ENCODE measurements at regions not wholly inside any gene's neighbourhood (a gene's known extent, or its start where the extent isn't known, plus 50 kb on each side); places are given as distances from the start of the nearest gene placed in this dataset.

DNA sequence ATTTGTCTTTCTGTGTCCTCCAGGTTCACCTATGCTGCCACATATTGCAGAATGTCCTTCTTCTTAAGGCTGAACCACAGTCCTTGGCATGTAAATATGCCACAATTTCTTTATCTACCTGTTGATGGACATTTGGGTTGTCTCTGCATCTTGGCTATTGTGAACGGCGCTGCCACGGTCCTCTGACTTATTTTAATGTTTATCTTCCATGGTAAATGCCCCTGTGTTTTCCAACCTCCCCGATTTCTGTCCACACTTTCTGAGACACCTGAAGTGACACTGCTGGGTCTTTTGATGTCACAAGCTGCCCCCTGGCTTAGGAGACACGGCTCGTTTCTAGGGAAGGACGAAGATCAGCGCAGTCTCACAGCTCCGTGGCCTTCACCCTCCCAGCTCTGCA, 128.3 kb upstream of the PDE10A start:
- no peak for DNase-seq
- no peaks in the 10 kb centered on the region for H3K36me3 Mint-ChIP-seq (ENCODE audit: unreplicated experiment)
- H3K27ac Mint-ChIP-seq (ENCODE audit: unreplicated experiment) = no peak overlapping the region
- H3K4me3 Mint-ChIP-seq (ENCODE audit: unreplicated experiment) = no peak overlapping the region
- peaks cover 1% of the 10 kb centered on the region for H3K9me3 Mint-ChIP-seq (ENCODE audit: unreplicated experiment)
- peaks cover 4% of the 10 kb centered on the region for H3K27me3 Mint-ChIP-seq (ENCODE audit: unreplicated experiment)
- H3K4me1 Mint-ChIP-seq (ENCODE audit: low read depth, unreplicated experiment) = peaks cover 5% of the 10 kb centered on the region
- TF ChIP-seq CTCF (IDR thresholded peaks at IDR 0.05; ENCODE audit: partially characterized antibody, unreplicated experiment) = no peak

- Mint-ChIP-seq H3K27me3 (ENCODE audit: unreplicated experiment) (no peaks in the 10 kb centered on the region), H3K9me3 (ENCODE audit: unreplicated experiment) (no peaks in the 10 kb centered on the region), H3K4me3 (ENCODE audit: unreplicated experiment) (no peak overlapping the region), H3K36me3 (ENCODE audit: unreplicated experiment) (peaks cover 8% of the 10 kb centered on the region), H3K27ac (ENCODE audit: unreplicated experiment) (no peak overlapping the region), H3K4me1 (ENCODE audit: low read depth, unreplicated experiment) (no peaks in the 10 kb centered on the region)
- TF ChIP-seq CTCF (IDR thresholded peaks at IDR 0.05; ENCODE audit: partially characterized antibody, unreplicated experiment) = no peak
- DNase-seq = no peak
Measured at GRCh38 chr6:165782812-165783211, 119.8 kb upstream of the PDE10A start.

DNA sequence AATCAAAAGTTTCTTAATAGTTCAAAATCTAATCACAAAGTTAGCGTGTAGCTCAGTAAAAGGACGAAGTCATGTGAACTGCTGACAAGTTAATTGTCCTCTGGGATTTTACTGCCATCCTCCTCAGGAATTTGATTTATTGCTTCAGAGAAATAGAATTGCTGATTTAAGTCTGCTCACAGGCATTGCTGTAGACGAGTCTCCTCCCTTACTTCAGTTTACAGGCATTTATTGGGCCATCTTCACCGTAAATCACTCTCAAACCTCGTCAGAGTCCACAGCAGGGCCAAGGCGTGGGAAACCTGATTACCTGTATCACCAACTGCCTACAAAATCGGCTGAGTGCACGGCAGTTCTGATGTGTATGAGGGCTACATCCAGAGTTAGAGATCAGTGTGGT, 119.1 kb upstream of the PDE10A start:
- no peak for DNase-seq
- Mint-ChIP-seq H3K27me3 (ENCODE audit: unreplicated experiment) (peaks cover 2% of the 10 kb centered on the region), H3K36me3 (ENCODE audit: unreplicated experiment) (peaks cover 8% of the 10 kb centered on the region), H3K4me3 (ENCODE audit: unreplicated experiment) (no peak overlapping the region), H3K27ac (ENCODE audit: unreplicated experiment) (no peak overlapping the region), H3K9me3 (ENCODE audit: unreplicated experiment) (no peaks in the 10 kb centered on the region), H3K4me1 (ENCODE audit: low read depth, unreplicated experiment) (no peaks in the 10 kb centered on the region)
- no peak for TF ChIP-seq CTCF (IDR thresholded peaks at IDR 0.05; ENCODE audit: partially characterized antibody, unreplicated experiment)

DNA sequence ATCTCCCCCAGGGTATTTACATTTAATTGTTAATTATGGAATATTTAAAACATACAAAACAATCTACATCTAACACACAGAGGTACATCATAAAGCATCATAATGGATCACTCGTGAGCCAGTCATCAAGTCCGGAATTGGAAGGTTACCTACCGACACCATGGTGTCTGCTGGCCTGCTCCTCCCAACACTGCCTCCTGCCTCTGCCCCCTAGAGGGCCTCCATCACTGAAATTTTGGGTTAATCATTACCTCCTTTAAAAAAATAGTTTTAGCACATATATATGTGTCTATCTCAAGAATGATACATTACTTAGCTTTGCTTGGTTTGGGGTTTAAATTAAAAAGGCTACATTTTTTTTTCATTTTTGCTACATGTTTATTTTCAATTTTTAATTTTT, 114.6 kb upstream of the PDE10A start:
- H3K27me3 Mint-ChIP-seq (ENCODE audit: unreplicated experiment) = peaks cover 4% of the 10 kb centered on the region
- no peak overlapping the region for H3K27ac Mint-ChIP-seq (ENCODE audit: unreplicated experiment)
- DNase-seq = no peak
- no peak overlapping the region for H3K4me3 Mint-ChIP-seq (ENCODE audit: unreplicated experiment)
- TF ChIP-seq CTCF (IDR thresholded peaks at IDR 0.05; ENCODE audit: partially characterized antibody, unreplicated experiment) = no peak
- H3K36me3 Mint-ChIP-seq (ENCODE audit: unreplicated experiment) = peaks cover 4% of the 10 kb centered on the region
- no peaks in the 10 kb centered on the region for H3K9me3 Mint-ChIP-seq (ENCODE audit: unreplicated experiment)
- no peaks in the 10 kb centered on the region for H3K4me1 Mint-ChIP-seq (ENCODE audit: low read depth, unreplicated experiment)

GRCh38 chr6:165776691-165777090, 113.7 kb upstream of the PDE10A start:
- Mint-ChIP-seq H3K27me3 (ENCODE audit: unreplicated experiment) (peaks cover 4% of the 10 kb centered on the region), H3K4me1 (ENCODE audit: low read depth, unreplicated experiment) (no peaks in the 10 kb centered on the region)
- no peak for TF ChIP-seq CTCF (IDR thresholded peaks at IDR 0.05; ENCODE audit: partially characterized antibody, unreplicated experiment)

More at GRCh38 chr6:165776691-165777090, 113.7 kb upstream of the PDE10A start:
- no peak for DNase-seq
- H3K27ac Mint-ChIP-seq (ENCODE audit: unreplicated experiment) = no peak overlapping the region
- peaks cover 2% of the 10 kb centered on the region for H3K9me3 Mint-ChIP-seq (ENCODE audit: unreplicated experiment)
- H3K36me3 Mint-ChIP-seq (ENCODE audit: unreplicated experiment) = peaks cover 4% of the 10 kb centered on the region
- H3K4me3 Mint-ChIP-seq (ENCODE audit: unreplicated experiment) = no peak overlapping the region
